SK-MEL-5 (cell line): ENCODE measurements at regions not wholly inside any gene's neighbourhood (a gene's known extent, or its start where the extent isn't known, plus 50 kb on each side); places are given as distances from the start of the nearest gene placed in this dataset.
A peak's percentile ranks its signal among the peaks of the same experiment; 100 is the strongest.
"Not testable (repeated sequence)": the region's sequence is repeated elsewhere in the genome, so short reads cannot be mapped to it uniquely, and the experiment has no call there.

Source experiments
- DNase-seq: peaks from one replicate; pipeline ENCODE4 v3.0.0-alpha.2; 2016; ENCODE audit warnings: low read depth, low spot score
- in situ Hi-C: cut with HindIII; loops from 2 replicates; pipeline ENCODE4 v1.10.0; 2016; ENCODE audit warnings: low sequenced_read_pairs, high pct_unique_total_duplicates, low pct_unique_long_range_greater_than_20kb

DNA sequence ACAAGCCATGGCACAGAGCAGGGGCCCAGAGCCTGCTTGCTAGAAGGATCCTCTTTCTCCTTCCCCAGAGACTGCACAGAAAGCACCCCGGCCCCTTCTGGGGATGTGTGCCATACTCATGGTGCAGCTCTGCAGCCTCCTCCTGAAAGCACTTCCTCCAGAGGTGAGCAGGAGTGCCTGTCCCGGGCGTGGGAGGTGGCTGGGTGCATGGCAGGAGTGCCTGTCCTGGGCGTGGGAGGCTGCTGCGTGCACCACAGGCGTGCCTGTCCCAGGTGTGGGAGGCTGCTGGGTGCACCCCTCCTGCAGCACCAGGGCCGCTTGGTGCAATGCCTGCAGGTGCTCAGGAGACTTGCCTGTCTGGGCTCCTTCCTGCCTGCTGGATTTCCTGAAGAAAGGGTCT, 913.3 kb downstream of the UQCRFS1 start:
- DNase-seq = no peak
- in situ Hi-C loops = no loop called here

DNA sequence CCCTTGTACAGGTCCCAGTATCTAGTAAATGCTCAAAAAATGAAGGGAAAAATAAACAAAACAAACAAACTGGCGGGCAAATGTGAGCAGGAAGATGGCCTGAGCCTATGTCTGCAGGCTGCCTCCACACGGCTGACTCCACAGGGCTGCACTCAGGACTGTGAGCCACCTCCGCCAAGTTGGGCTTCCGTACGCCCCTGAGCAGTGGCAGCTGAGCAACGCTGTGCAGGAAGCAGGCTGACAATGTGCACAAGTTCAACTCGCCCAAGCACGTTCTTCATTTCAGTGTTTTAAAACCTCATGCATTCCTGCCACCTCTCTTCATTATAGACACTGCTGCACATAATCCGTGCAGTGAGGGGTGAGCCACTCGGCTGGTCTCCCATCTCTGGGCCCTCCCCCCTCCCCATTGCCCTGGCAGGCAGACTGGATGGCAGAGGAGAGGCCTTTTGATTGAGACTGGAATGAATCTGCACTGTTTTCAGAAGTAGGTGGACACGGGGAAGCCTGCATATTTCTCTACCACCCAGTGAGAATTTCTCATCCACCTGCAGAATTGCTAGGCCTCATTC, 915.3 kb downstream of the UQCRFS1 start:
- no peak for DNase-seq
- in situ Hi-C loops = no loop called here

DNA sequence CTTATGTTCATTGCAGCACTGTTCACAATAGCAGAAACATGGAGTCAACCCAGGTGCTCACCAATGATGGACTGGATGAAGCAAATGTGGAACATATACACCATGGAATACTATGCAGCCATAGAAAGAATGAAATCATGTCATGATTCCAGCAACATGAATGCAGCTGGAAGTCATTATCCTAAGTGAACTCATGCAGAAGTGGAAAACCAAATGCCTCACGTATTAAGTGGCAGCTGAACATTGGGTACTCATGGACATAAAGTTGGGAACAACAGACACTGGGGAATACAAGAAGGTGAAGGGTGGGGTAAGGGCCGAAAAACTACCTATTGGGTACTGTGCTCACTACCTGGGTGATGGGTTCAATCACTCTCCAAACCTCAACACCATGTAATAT, 915.9 kb downstream of the UQCRFS1 start:
- no peak for DNase-seq
- in situ Hi-C loops = no loop called here

DNA sequence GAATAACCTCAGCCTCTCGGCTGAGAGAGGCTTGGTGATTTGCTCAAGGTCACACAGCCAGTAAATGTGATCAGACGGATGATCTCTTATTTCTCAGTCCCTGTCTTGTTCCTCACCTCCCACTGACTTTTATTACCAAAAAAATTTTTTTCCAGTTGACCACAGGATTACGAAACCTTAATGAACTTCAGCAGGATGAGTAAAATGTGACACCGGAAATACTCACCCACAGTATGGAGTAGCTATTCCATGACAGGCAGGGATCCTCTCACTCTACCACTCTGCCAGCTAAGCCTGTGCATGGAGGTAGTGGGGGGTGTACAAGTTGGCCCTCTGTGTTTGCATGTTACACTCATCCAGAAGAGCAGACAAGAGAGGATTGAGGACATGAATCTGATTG, 916.4 kb downstream of the UQCRFS1 start:
- no peak for DNase-seq
- in situ Hi-C loops = no loop called here

DNA sequence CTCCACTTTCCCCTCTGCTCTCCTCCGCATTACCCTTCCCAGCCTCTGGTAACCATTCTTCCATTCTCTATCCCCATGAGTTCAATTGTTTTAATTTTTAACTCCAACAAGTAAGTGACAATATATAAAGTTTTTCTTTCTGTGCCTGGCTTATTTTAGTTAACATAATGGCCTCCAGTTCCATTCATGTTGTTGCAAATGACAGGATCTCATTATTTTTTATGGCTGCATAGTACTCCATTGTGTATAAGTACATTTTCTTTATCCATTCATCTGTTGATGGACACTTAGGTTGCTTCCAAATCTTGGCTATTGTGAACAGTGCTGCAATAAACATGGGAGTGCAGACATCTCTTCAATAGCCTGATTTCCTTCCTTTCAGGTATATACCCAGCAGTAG, 918.0 kb downstream of the UQCRFS1 start:
- DNase-seq, in situ Hi-C loops: not testable (repeated sequence)

DNA sequence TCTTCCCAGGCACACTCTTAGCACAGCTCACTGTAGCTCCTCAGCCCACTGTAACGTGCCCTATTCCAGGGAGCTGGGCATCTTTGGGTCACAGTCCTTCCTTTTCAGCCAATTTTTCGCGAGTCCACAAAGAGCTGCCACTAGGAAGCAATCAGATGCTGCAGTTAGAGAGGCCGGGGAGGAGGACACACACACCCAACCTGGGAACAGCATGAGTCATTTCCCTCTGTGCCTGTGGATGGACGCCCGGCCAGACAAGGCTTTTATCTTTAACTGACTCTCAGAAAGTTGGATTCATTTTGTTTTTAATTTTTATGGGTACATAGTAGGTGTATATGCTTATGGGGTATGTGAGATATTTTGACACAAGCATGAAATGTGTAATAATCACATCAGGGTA, 918.6 kb downstream of the UQCRFS1 start:
- no peak for DNase-seq
- in situ Hi-C loops = no loop called here

DNA sequence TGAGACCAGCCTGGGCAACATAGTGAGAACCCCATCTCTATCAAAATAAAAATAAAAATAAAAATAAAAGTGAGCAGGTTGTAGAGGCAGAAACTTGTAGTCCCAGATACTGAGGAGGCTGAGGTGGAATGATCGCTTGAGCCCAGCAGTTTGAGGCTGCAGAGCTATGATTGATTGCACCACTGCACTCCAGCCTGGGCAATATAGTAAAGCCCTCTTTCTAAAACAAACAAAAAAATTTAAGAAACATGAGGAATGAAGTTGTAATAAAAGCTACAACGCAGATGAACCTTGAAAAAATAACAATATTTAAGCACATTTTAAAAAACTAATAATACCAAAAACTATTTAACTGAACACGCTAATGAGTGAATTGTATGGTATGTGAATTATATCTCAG, 919.3 kb downstream of the UQCRFS1 start:
- no peak for DNase-seq
- in situ Hi-C loops = no loop called here

DNA sequence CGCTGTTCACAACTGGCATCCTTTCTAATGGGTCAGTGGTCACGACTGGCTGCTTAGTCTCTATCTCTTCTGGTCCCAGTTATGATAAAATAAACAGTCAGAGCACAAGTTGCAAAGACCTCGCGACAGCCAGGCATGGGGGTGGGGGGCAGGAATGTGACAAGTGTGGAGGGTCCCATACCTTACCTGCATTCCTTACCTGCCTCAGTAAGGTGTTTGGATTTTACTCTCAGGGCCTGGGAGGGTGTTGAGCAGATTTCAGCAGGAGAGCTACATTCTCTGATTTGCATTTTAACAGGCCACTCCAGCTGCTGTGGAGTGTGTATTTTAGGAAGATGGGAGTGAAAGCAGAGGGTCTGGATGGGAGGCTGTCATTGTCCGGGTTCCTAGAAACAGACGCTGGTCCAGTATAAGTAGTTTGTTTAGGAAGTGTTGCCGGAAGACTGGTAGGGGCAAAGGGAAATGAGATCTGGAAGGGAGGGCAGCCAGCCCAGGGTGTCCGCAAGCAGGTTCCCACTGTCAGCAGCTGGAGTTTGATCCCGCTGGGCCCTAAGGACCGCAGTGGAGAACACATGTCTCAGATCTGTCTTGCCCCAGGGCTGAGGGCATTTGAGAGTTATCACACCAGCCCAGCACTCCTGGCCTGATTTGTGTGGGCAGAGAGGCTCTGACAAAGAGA, 920.0 kb downstream of the UQCRFS1 start:
- no peak for DNase-seq
- in situ Hi-C loops = no loop called here

DNA sequence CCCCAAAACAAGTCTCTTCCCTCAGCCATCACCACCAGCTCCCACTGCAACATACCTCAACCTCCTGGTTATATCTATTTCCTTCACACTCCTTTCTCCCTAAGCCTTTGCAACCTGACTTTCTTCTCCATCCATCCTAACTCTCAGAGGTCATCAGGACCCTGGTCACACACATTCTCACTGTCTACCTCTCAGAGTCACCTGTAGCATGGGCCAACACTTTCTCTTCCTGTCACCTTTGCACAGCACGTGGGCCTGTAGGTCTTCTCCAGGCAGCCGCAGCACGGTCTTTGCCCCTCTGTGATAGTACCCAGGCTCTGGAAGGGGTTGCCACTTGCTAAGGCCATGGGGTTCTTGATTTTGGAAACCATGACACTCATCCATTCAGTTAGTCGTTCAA, 921.1 kb downstream of the UQCRFS1 start:
- no peak for DNase-seq
- in situ Hi-C loops = no loop called here

DNA sequence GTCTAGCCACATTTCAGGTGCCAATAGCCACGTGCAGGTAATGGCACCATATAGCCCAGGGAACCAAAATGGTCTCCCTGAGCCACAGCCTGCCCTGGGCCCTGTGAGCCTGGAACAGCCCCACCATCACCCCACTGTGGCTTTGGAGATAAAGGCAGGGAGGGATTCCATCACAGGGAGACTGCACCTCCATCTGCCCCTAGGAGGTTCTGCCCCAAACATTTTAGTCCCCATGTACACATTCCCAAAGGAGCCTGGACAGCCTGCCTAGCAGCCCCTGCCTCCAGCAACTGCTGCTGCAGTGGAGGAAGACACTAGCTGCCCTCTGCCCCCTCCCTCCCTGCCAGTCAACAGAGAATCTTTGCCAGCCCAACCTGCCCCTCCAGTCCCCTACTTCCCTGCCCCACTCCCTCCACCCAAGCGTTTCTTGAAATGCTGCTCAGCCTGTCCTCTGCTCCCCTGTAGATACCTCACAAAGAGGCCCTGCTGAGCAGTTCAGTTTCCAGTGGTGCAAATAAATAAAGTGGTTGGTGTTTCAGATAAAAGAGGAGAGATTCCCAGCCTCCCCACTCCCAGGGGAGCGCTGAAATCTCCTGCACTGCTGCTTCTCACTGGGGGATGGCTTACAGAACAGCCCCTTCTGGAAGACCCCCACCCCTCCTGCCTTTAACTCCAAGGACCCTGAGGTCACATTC, 921.8 kb downstream of the UQCRFS1 start:
- in situ Hi-C loops = no loop called here
- no peak for DNase-seq

DNA sequence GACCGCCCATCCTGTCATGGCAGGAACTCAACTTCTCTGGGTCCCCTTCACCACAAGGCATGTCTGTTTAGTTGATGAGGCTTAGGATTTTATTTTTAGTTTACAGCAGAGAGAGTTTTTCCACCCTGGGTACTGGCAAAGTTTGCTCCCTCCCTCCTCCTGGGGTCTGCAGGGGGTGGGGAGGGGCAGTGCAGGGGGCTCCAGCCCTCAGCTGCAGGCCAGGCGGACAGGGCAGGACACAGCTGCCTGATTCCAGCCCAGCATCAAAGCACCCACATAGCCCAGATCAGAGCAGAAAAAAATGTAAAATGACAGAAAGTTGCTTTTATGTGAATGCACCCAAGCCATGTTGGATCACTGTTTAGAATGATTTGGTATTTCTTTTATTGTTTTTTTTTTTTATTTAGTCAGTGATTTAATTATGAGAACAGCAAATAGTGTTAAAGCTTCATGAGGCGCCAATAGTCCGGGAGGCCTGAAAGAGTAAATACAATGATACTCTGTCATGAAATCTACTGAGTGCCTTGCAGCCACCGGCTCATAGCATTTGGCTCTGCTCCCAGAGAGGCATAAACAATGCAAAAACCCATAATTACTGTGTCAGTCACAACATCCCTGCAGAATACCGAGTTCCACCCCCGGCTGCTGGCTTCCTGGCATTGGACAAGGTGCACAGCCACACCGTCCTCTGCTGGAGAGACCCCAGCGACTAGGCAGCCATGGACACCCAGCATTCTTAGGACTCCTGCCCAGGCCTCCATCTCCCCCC, 923.5 kb downstream of the UQCRFS1 start:
- DNase-seq = peak; percentile 41
- in situ Hi-C loops = no loop called here

DNA sequence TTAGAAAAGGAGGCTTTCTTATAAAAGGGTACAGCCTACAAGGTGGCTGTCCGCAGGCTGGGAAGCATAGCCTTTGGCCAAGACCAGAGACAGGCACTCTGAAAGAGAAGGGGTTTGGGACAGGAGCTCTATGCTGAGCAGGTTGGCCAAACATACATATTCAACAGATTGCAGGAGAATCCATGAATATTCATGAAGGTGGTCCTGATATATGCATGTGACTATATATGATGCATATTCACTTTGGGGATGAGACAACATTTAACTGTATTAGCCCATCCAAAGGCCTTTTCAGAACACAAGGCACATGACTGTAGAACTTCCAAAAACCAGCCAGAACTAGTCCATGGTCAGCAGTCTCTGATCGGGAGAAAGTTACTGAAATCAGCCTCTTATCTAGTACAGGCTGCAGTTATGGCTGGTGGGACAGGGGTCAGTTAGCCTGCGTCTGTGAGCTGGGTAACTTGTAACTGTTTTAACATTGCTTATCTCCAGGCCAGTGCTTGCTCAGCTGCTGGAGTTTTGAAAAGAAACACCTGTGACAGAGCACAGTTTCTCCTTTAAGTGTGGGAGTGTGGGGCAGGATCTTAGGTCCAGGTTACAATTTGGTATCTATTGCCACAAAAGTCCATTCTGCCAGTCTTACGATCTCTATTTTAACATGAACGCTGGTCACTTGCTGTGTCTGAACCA, 924.2 kb downstream of the UQCRFS1 start:
- DNase-seq = no peak
- in situ Hi-C loops = no loop called here

DNA sequence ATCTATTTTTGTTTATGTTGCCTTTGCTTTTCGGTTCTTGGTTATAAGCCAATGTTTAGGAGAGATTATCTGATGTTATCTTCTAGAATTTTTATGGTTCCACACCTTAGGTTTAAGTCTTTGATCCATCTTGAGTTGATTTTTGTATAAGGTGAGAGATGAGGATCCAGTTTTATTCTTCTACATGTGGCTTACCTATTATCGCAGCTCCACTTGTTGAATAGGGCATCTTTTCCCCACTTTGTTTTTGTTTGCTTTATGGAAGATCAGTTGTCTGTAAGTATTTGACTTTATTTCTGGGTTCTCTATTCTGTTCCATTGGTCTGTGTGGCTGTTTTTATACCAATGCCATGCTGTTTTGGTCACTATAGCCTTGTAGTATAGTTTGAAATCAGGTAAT, 927.0 kb downstream of the UQCRFS1 start:
- in situ Hi-C loops = no loop called here
- DNase-seq = no peak

DNA sequence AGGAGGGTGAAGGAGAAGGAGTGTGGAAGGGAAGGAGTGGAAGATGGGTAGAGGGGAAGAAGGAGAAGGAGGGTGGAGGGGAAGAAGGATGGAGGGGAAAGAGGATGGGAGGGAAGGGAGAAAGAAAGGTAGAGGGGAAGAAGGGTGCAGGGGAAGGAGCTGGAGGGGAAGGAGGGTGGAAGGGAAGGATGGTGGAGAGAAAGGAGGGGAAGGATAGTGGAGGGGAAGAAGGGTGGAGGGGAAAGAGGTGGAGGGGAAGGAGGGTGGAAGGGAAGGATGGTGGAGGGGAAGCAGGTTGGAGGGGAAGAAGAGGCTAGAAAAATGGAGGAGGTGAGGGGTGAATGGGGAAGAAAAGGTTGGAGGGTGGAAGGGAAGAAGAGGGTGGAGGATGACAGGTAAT, 927.9 kb downstream of the UQCRFS1 start:
- DNase-seq = no peak
- in situ Hi-C loops = no loop called here

DNA sequence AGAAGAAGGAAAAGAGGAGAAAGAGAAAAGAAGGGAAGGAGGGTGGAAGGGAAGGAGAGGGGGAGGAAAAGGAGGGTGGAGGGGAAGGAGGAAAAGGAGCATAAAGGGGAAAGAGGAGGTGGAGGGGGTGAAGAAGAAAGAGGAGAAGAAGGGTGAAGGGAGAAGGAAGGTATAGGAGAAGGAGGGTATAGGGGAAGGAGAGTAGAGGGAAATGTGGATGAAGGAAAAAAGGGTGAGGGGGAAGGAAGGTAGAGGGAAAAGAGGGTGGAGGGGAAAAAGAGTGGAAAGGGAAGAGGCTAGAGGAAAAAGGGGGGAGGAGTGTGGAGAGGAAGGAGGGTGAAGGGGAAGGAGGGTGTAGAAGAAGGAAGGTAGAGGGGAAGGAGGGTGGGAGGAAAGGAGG, 928.6 kb downstream of the UQCRFS1 start:
- in situ Hi-C loops = no loop called here
- no peak for DNase-seq

DNA sequence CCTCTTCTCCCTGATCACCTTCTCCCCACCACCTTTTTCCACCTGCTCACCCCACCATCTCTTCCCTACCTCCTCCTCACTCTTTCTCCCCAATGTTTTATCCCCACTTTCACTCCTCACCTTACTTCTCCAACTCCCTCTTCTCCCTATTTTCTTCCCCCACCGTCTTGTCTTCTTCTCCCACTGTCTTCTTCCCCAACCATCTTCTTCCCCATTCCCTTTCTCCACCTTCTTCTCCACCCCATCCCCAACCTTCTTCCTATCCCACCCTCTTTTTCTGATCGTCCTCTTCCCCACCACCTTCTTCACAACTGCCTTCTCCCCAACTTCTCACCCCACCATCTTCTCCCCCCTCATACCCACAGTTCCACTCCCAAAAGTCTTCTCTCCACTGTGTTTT, 929.4 kb downstream of the UQCRFS1 start:
- no peak for DNase-seq
- in situ Hi-C loops = no loop called here

DNA sequence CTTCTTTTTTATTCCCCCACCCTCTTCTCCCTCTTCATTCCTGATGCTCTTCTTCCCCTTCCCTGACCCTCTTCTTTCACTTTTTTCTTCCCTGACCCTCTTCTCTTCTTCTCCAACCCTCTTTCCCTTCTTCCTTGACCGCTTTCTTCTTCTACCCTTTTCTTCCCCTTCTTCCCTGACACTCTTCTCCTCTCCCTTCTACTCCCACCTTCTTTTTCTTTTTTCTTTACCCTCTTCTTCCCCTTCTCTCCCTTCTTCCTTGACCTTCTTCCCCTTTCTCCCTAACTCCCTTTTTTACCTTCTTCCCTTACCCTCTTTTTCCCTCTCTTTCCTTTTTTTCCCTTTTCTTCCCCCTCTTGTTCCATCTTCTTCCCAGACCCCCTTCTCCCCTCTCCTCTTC, 931.3 kb downstream of the UQCRFS1 start:
- in situ Hi-C loops = no loop called here
- DNase-seq = no peak

DNA sequence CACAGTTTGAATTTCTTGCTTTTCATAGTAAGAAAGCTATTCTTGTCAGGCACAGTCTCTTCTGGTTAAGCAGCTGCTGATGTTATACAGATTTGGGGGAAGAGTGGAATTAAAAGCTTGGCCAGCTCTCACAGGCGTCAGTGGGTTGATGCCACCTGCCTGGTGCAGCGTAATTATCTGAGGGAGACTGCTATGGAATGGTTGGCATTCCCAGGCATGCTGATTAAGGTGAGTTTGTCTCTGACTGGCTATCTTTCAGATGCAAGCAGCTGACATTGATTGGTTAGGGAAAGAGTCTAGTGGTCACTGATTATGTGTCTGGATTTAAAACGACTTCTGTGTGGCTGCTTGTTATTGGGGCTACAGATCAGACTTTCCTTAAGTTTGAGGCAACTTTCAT, 948.4 kb downstream of the UQCRFS1 start:
- in situ Hi-C loops = no loop called here
- no peak for DNase-seq
